ENCODE measurements at regions not wholly inside any gene's neighbourhood (a gene's known extent, or its start where the extent isn't known, plus 50 kb on each side); places are given as distances from the start of the nearest gene placed in this dataset.

- TF ChIP-seq GATA2 (IDR thresholded peaks at IDR 0.05; ENCODE audit: low read depth, low read length): no peak
- TF ChIP-seq GATA3 (IDR thresholded peaks at IDR 0.05; ENCODE audit: low read depth, low read length): no peak
Measured at GRCh38 chr12:115064296-115064695, 380.3 kb upstream of the TBX3 start.
